ENCODE measurements at regions not wholly inside any gene's neighbourhood (a gene's known extent, or its start where the extent isn't known, plus 50 kb on each side); places are given as distances from the start of the nearest gene placed in this dataset.

- DNase-seq (ENCODE audit: low read depth): no peak
Observed at GRCh38 chr5:142475102-142475513, 150.3 kb upstream of the SPRY4 start.

DNA sequence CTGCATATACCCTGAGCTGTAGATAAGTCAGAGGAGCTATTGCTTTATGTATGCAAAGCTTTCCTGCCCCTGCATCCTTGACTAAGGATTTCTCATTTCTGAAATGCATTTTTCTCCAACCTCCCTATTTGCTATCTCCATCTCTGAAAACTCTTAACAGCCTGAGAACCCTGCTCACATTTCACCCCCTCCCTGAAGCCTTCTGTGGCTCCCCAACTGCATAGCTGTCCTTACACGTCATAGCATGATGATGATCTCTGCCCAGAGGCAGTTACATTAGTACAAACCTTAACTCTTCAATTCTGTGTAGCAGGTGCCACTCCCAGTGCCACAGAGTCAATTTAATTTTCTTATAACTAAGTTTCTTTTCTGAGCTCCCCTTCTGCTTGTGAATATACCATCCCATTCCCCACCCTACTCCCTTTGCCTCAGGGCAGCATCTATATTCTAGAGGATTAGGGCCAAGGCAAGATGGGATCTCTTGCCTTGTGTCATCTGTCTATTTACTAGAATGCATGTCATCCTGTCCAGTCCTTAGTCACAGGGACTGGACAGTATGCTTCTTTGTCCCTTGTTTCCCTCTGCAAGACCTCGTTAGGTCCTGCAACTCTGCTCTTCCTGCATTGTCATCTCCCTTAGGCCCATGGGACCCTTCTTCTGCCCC is 149.7 kb upstream of the SPRY4 start:
- peak; percentile 62 for DNase-seq (ENCODE audit: low read depth)

GRCh38 chr5:142473038-142473437 is 148.2 kb upstream of the SPRY4 start:
- no peak for DNase-seq (ENCODE audit: low read depth)

DNA sequence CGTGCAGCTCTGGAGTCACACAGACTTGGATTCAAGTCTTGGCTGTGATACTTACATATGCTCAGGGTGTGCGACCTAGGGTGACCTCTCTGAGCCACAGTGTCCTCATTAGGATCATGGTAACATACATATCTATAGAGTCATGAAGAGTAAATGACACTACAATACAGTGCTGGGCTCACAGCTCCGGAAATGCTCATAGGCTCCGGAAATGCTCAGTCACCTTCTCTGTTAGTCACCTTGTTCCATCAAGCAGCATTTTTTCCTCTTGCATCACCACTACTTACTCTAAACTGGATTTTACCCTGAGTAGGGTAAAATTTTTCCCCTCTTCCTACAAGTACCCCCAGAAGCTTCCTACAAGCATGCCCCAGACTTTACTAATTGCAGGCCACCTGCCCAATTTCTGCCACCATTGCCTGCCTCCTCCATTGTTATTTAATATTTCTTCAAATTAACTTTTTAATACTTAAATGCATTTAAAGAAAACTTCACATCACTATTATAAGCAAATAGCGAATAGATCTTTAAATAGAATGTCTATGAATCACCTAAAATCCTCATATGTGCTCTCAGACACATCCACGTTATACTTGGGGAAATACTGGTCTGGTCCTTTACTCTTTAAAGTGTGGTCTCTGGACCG is 147.6 kb upstream of the SPRY4 start:
- DNase-seq (ENCODE audit: low read depth): peak; percentile 87

GRCh38 chr5:142466195-142466971 is 141.6 kb upstream of the SPRY4 start:
- DNase-seq (ENCODE audit: low read depth): peak; percentile 79

DNA sequence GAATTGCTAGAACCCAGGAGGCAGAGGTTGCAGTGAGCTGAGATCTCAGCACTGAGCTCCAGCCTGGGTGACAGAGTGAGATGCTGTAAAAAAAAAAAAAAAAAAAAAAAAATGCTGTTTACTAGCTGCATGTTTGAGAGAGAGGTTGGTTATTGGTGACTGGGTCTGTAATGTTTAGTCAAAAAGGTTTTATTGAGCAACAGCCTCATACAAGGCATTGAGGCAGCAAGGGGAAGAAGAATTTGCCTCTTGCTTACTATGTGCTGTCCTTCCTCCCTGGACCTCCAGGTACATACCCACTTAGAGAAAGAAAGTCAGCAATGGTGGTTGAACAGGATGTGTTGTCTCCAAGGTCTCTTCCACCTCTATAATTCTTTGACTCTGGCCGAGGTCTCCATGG is 140.7 kb upstream of the SPRY4 start:
- DNase-seq (ENCODE audit: low read depth): no peak

- DNase-seq (ENCODE audit: low read depth): no peak
Observed at GRCh38 chr5:142463904-142464303, 139.1 kb upstream of the SPRY4 start.

DNA sequence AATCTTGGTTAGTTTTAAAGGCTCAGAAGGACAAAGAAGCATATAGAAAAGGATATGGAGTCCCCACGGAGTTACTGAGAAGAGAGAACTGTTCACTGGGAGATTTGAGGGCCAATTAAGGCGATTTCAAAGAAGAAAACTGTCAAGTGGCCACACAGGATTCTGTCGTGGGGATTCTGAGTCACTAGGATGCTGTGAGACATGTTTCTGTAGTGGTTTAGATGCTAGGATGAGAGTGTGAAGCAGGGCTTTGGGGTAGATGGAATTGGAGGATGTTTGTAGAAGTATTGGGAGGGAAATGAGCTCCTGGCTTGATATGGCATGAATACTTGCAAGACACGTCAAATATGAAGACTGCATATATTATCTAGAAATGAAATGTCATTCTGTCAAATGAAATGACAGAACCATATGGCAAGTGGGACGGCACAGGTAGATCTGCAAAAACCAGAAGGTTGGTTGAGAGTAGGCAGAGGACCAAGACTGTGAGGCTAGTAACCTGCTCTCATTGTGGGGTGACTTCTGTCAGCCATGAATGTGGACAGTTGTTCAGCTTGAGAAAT is 136.3 kb upstream of the SPRY4 start:
- DNase-seq (ENCODE audit: low read depth): no peak

- DNase-seq (ENCODE audit: low read depth): no peak
Observed at GRCh38 chr5:142459209-142459608, 134.4 kb upstream of the SPRY4 start.

DNA sequence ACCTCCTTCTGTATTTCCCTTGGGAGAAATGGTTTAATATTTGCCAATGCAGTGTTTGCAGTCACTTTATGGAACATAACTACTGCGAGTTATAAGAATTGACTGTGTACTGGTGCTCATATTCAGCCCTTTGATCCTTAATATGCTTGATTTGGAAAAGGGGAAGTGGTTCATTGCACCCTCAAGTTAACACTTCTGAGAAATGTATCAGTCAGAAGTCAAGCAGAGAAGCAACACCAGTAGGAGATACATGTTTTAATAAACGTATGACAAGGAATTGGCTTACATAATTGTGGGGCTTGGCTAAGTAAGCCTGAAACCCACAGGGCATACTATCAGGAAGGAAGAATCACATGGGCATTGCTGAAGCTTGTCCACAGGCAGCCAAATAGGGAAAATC is 131.0 kb upstream of the SPRY4 start:
- no peak for DNase-seq (ENCODE audit: low read depth)

GRCh38 chr5:142453932-142454331 is 129.1 kb upstream of the SPRY4 start:
- DNase-seq (ENCODE audit: low read depth): no peak

GRCh38 chr5:142450419-142450818 is 125.6 kb upstream of the SPRY4 start:
- no peak for DNase-seq (ENCODE audit: low read depth)

DNA sequence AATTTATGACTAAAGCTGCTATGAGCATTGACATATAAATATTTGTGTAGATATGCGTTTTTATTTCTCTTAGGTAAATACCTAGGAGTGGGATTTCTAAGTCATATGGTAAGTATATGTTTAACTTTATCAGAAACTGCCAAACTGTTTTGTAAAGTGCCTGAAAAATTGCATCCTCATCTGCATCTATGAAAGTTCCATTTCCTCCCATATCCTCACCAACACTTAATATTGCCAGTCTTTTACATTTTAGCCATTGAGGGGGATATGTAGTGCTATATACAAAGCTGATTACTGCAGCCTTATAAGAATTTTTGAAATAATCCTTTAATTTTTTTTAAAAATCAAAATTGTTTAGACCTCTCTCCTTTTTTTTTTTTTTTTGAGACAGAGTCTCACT is 123.1 kb upstream of the SPRY4 start:
- no peak for DNase-seq (ENCODE audit: low read depth)

- DNase-seq (ENCODE audit: low read depth): no peak
Observed at GRCh38 chr5:142446960-142447279, 122.1 kb upstream of the SPRY4 start.

GRCh38 chr5:142446131-142446959 is 121.5 kb upstream of the SPRY4 start:
- peak; percentile 87 for DNase-seq (ENCODE audit: low read depth)

DNA sequence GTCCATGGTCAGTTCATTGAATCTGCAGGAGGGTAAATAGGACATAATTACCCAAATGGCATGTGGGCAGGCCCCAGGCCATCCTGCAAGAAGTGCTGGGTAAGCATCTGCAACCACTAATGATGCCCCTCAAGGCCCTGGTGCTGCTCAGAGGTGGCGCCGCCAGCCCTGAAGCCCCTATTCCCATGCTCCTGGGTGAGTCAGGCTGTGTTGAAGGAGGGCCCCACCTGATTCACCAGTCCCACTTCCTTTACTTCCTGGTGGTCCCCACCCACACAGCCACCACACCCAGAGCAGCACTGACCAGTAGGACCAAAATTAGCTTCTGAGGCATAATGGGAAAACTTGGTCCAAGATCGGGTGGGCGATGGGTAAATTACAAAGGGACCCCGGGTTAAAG is 120.4 kb upstream of the SPRY4 start:
- no peak for DNase-seq (ENCODE audit: low read depth)

DNA sequence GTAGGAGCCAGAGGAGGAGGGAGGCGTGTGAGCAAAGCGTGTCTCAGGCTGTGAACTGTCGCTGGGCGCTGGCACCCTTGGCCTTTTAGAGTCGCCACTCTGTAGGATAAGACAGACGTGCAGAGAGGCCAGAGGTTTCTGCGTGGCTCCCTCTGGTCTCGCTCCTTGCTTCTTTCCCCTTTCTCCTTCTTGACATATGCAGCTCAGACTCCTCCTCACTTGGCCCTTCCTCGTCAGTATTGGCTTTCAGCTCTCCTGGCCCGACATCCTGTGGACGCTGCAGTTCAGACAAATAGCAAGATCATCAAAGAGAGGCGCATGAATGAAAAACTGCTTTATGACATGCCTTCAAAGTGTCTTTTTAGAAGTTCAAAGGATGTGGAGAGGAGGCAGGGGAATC is 116.8 kb upstream of the SPRY4 start:
- no peak for DNase-seq (ENCODE audit: low read depth)

DNA sequence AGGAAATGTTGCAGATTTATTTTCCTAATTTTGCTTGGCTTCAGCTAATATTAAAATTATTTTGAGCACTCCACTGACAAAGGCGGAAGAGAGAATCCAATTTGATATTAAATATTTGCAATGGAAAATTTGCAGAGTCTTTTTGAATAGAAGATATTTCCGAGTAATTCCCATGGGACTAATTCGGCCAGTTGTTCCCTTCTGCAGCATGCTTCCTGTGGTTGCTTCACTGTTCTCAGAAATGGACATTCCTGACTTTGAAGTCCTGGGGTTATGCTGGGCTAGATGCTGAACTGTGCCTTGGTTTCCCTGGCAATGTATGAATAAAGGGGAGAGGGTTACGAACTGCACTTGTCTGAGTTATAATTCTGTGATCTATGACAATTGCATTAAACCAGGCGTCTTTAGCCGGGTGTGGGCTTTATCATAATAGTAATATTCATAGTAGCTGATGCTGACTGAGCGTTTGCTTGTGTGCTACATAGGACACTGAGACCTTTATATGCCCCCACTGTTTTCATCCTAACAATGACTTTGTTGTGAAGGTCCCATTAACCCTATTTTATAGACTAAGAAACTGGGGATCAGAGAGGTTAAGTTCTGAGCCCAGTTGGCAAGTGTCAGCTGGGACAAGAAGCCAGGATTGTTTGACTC is 114.5 kb upstream of the SPRY4 start:
- peak; percentile 86 for DNase-seq (ENCODE audit: low read depth)

GRCh38 chr5:142438573-142438972 is 113.8 kb upstream of the SPRY4 start:
- DNase-seq (ENCODE audit: low read depth): no peak

GRCh38 chr5:142437563-142437962 is 112.7 kb upstream of the SPRY4 start:
- DNase-seq (ENCODE audit: low read depth): no peak

GRCh38 chr5:142435410-142436115 is 110.7 kb upstream of the SPRY4 start:
- peak; percentile 25 for DNase-seq (ENCODE audit: low read depth)

Data from LHCN-M2 (cell line).